ENCODE measurements at regions not wholly inside any gene's neighbourhood (a gene's known extent, or its start where the extent isn't known, plus 50 kb on each side); places are given as distances from the start of the nearest gene placed in this dataset.

GRCh38 chr15:88395872-88396781 is 71.1 kb downstream of the MRPL46 start:
- no peaks in the 10 kb centered on the region for H3K23me2 ChIP-seq (ENCODE audit: insufficient read length, low read depth, low read length, poor library complexity, severe bottlenecking)
- WGBS (ENCODE audit: extremely low coverage, insufficient read length, low lambda C conversion rate), result no CpG with 5 or more reads among the region's 6 CpGs
- H2BK5ac ChIP-seq (ENCODE audit: insufficient read length, low read length), result no peak overlapping the region
- H4K8ac ChIP-seq (replicated peaks; ENCODE audit: insufficient read length, low read depth, low read length), result no peak overlapping the region
- H3K4me2 ChIP-seq (ENCODE audit: insufficient read depth, insufficient read length, low read length), result no peak overlapping the region
- H3K14ac ChIP-seq (ENCODE audit: insufficient read depth, low read length), result no peak overlapping the region
- H3K27ac ChIP-seq (ENCODE audit: insufficient read length, low read depth, low read length), result no peak overlapping the region
- no peaks in the 10 kb centered on the region for H3K79me2 ChIP-seq (ENCODE audit: insufficient read depth, low read length)
- no peak for TF ChIP-seq CTCF (conservative IDR thresholded peaks at IDR 0.05)
- H3K27me3 ChIP-seq (ENCODE audit: insufficient read depth, low read length), result no peaks in the 10 kb centered on the region
- Mint-ChIP-seq H3K4me1 (peaks cover 7 to 13% of the 10 kb centered on the region in 2 experiments), H3K27ac (peak overlapping the region in 2 of 3 experiments; percentile 80 to 82; a peak in 2 of 7 replicates), H3K36me3 (ENCODE audit: insufficient read depth in 1 of 3, low read depth in 3 of 3) (peaks cover 0 to 8% (median 0%) of the 10 kb centered on the region in 3 experiments; a peak in 1 of 7 replicates), H3K9me3 (peaks cover 0 to 4% of the 10 kb centered on the region in 2 experiments; a peak in 1 of 5 replicates), H3K27me3 (ENCODE audit: low read depth) (peaks cover 12% of the 10 kb centered on the region), H3K4me3 (no peak overlapping the region; a peak in 1 of 5 replicates)
- no peak overlapping the region for H2BK12ac ChIP-seq (ENCODE audit: insufficient read length, low read depth, low read length)
- no peak overlapping the region for H2BK20ac ChIP-seq (ENCODE audit: low read depth, low read length, poor library complexity, severe bottlenecking)
- no peak overlapping the region for H2AFZ ChIP-seq (ENCODE audit: low read length)
- H4K5ac ChIP-seq (ENCODE audit: insufficient read length, low read depth, low read length), result no peak overlapping the region
- no peak overlapping the region for H3K4ac ChIP-seq (ENCODE audit: low read depth, low read length)
- no peak overlapping the region for H3T11ph ChIP-seq (ENCODE audit: low read length)
- no peak for DNase-seq
- H2BK15ac ChIP-seq (ENCODE audit: low read depth, low read length), result no peak overlapping the region
- H3K18ac ChIP-seq (ENCODE audit: insufficient read length, low read depth, low read length), result no peak overlapping the region
- H3K4me1 ChIP-seq (ENCODE audit: insufficient read depth, low read length), result no peaks in the 10 kb centered on the region
- H4K20me1 ChIP-seq (ENCODE audit: control insufficient read depth, insufficient read depth, insufficient read length), result no peaks in the 10 kb centered on the region
- no peaks in the 10 kb centered on the region for H3K9me3 ChIP-seq (ENCODE audit: control insufficient read depth, low read depth, low read length)
- H3K56ac ChIP-seq (ENCODE audit: insufficient read length, low read depth, low read length), result no peak overlapping the region
- H2AK5ac ChIP-seq (ENCODE audit: insufficient read length, low read length), result no peak overlapping the region
- H3K79me1 ChIP-seq (ENCODE audit: insufficient read depth, low read depth, low read length, poor library complexity, severe bottlenecking), result no peaks in the 10 kb centered on the region
- H4K91ac ChIP-seq (ENCODE audit: insufficient read length, low read depth, low read length), result no peak overlapping the region
- no peak overlapping the region for H3K23ac ChIP-seq (ENCODE audit: insufficient read length, low read depth, low read length)
- no peak overlapping the region for H2BK120ac ChIP-seq (ENCODE audit: low read depth, low read length, poor library complexity, severe bottlenecking)
- no peak overlapping the region for H3K9ac ChIP-seq (ENCODE audit: extremely low read depth, insufficient read length, low read length)

Measured in H9 (cell line).